Lung (tissue), 11 donors: ENCODE measurements at regions not wholly inside any gene's neighbourhood (a gene's known extent, or its start where the extent isn't known, plus 50 kb on each side); places are given as distances from the start of the nearest gene placed in this dataset.

Source experiments
- ATAC-seq: fragments of 200-7000 bp; cut with Tn5 transposase; one replicate; pipeline ENCODE4 v1.9.1; 2020; ENCODE audit warnings: moderate number of reproducible peaks; ENCODE audit not compliant: insufficient read depth, low FRiP score
- DNase-seq, 3 donors: peaks; one replicate each; pipeline ENCODE4 v3.0.0-alpha.2; 2013 to 2017
- H3K27ac ChIP-seq, 2 donors: one replicate each; pipeline ENCODE4 v1.5.1; 2013; ENCODE audit warnings: mild to moderate bottlenecking in 2 of 2, moderate library complexity in 2 of 2, control low read depth in 1 of 2, inconsistent platforms in 1 of 2, low read depth in 1 of 2, low read length in 1 of 2
- H3K27me3 ChIP-seq, 3 donors: one replicate each; pipeline ENCODE4 v1.5.1; 2013; ENCODE audit warnings: low read length in 2 of 3; ENCODE audit not compliant: control insufficient read depth in 3 of 3, insufficient read depth in 3 of 3
- H3K36me3 ChIP-seq, 4 donors: one replicate each; pipeline ENCODE4 v1.5.1; 2013; ENCODE audit warnings: low read length in 4 of 4, mild to moderate bottlenecking in 1 of 4, moderate library complexity in 1 of 4; ENCODE audit not compliant: control insufficient read depth in 4 of 4, insufficient read depth in 4 of 4
- H3K4me1 ChIP-seq, 5 donors: one replicate each; pipeline ENCODE4 v1.5.1; 2013; ENCODE audit warnings: low read length in 5 of 5, mild to moderate bottlenecking in 2 of 5, moderate library complexity in 1 of 5; ENCODE audit not compliant: control insufficient read depth in 5 of 5, insufficient read depth in 5 of 5
- H3K4me3 ChIP-seq: one replicate; pipeline ENCODE4 v1.5.1; 2013; ENCODE audit warnings: mild to moderate bottlenecking, control low read depth, moderate library complexity
- H3K9ac ChIP-seq, 2 donors: one replicate each; pipeline ENCODE4 v1.5.1; 2013; ENCODE audit warnings: low read length in 2 of 2, control low read depth in 1 of 2; ENCODE audit not compliant: insufficient read depth in 1 of 2
- H3K9me3 ChIP-seq, 4 donors: one replicate each; pipeline ENCODE4 v1.5.1; 2013; ENCODE audit warnings: low read length in 3 of 4, mild to moderate bottlenecking in 1 of 4, moderate library complexity in 1 of 4; ENCODE audit not compliant: control insufficient read depth in 4 of 4, insufficient read depth in 3 of 4
- WGBS, 2 donors: extraction: QIAGEN DNeasy Blood & Tissue Kit; methylation state at CpG; one replicate each; pipeline ENCODE4 v1.1.7; 2013; 5-methylcytosine and 5-hydroxymethylcytosine counted together
- TF ChIP-seq, protein P1 (sequence below): IDR thresholded peaks from 2 replicates; pipeline ENCODE4 v1.5.1; 2012; ENCODE audit warnings: mild to moderate bottlenecking; ENCODE audit errors: control extremely low read depth, extremely low read depth
- donor health status: control.
- donor health status: control.
- donor health status: Bipolar disorder and iron deficiency.
- donor health status: healthy.
- donor health status: DM: yes; HTN: yes; CAD: no.

DNA sequence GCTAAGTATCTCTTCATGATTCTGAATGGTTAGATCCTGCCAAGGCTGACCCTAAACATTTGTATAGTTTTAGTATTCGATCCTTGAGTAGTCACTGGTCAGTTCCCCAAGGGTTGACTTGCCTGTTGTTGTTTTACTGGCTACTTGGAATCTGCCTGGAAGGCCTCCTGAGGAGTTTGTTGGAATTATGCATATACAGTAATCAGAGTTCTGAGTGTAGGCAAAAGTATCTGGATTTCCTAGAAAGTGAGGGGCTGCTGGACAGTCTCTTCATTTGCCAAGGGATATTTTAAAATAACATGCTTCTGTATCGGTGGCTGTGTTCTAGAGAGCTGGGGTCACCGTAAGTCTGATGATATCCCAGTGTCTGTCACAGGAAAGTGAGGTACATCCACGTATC lies 333.2 kb upstream of the C2CD4B start:
- no peak for DNase-seq
- H3K9ac ChIP-seq: no peak overlapping the region
- H3K27me3 ChIP-seq: no peaks in the 10 kb centered on the region
- H3K36me3 ChIP-seq: no peaks in the 10 kb centered on the region
- 85 to 91% methylated on average over 4 of the region's 4 CpGs for WGBS, 2 donors
- no peak for ATAC-seq
- TF ChIP-seq, protein P1, sequence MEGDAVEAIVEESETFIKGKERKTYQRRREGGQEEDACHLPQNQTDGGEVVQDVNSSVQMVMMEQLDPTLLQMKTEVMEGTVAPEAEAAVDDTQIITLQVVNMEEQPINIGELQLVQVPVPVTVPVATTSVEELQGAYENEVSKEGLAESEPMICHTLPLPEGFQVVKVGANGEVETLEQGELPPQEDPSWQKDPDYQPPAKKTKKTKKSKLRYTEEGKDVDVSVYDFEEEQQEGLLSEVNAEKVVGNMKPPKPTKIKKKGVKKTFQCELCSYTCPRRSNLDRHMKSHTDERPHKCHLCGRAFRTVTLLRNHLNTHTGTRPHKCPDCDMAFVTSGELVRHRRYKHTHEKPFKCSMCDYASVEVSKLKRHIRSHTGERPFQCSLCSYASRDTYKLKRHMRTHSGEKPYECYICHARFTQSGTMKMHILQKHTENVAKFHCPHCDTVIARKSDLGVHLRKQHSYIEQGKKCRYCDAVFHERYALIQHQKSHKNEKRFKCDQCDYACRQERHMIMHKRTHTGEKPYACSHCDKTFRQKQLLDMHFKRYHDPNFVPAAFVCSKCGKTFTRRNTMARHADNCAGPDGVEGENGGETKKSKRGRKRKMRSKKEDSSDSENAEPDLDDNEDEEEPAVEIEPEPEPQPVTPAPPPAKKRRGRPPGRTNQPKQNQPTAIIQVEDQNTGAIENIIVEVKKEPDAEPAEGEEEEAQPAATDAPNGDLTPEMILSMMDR: no peak
- no peak overlapping the region for H3K4me3 ChIP-seq
- no peak overlapping the region for H3K27ac ChIP-seq
- peaks cover 0 to 20% (median 0%) of the 10 kb centered on the region in 5 donors for H3K4me1 ChIP-seq
- H3K9me3 ChIP-seq: no peaks in the 10 kb centered on the region

DNA sequence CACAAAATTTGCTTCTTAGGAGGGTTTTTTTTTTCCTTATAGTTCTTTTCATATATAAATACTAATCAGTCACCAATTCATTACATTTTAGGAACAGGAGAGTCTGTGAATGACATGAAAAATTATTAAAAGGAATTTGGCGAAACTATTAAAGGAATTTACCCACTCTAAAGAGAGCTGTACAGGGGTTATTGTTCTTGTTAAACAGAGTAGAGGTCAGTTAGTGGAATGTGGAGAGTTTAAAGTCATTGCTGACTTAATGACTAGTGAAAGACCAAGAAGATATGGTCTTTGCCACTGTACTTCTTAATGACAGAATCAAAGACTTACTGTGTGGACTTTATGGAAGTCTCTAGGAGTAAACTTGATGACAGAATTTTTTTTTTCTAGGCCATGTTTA lies 333.6 kb upstream of the C2CD4B start:
- TF ChIP-seq, protein P1: no peak
- 93 to 96% methylated on average over 1 of the region's 1 CpG for WGBS, 2 donors
- H3K9me3 ChIP-seq: no peaks in the 10 kb centered on the region

DNA sequence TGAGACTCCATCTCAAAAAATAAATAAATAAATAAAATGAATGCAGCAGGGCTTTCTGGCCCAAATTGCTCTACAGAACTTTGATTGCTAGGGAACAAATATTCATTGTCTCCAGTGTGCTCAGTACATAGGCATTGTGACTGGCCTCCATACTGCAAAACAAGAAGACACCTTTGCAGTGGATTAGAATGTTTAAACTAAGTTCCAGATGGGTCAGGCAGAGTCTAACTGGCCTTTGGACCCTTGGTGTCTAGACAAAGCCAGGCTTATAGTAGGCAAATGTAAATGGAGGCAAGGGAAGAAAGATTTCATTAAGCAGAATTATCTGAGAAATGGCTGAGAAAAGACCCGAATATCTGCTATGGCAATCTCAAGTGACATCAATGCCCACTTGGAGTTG lies 335.2 kb upstream of the C2CD4B start:
- 81 to 97% methylated on average over 1 of the region's 1 CpG for WGBS, 2 donors
- no peak for DNase-seq
- Histone ChIP-seq H3K36me3 (no peaks in the 10 kb centered on the region), H3K4me3 (no peak overlapping the region), H3K27me3 (no peaks in the 10 kb centered on the region), H3K27ac (no peak overlapping the region), H3K9me3 (no peaks in the 10 kb centered on the region), H3K9ac (no peak overlapping the region), H3K4me1 (peaks cover 0 to 24% (median 2%) of the 10 kb centered on the region in 5 donors)
- ATAC-seq: no peak
- TF ChIP-seq, protein P1: no peak

More for the DNA sequence above, 333.6 kb upstream of the C2CD4B start:
- Histone ChIP-seq H3K4me3 (no peak overlapping the region), H3K27me3 (no peaks in the 10 kb centered on the region), H3K36me3 (no peaks in the 10 kb centered on the region), H3K9ac (no peak overlapping the region), H3K27ac (no peak overlapping the region), H3K4me1 (peaks cover 0 to 24% (median 2%) of the 10 kb centered on the region in 5 donors)
- no peak for ATAC-seq
- DNase-seq: no peak

DNA sequence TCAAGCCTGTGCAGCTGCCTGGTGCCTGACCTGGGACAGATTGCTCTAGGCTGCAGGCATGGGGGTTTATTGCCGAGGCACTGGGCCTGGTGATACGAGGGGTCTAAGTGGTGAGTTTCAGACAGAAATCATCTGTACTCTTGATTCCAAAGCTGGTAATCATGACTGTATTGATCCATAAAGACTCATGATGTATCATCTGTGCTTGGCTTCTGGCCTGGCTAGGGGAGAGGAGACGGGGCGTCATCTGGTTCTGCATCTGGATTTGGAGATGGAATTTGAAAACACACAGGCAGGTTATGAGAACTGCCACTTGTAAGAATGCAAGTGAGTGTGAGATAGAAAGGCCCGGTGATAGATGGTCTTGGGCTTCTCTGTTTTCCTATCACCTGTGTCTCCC lies 337.4 kb upstream of the C2CD4B start:
- DNase-seq (no peak), ATAC-seq (no peak)
- no peak overlapping the region for H3K27ac ChIP-seq
- no peaks in the 10 kb centered on the region for H3K27me3 ChIP-seq
- WGBS, 2 donors: 95 to 97% methylated on average over 5 of the region's 5 CpGs
- H3K9me3 ChIP-seq: no peaks in the 10 kb centered on the region
- TF ChIP-seq, protein P1: no peak
- no peak overlapping the region for H3K9ac ChIP-seq
- H3K36me3 ChIP-seq: no peaks in the 10 kb centered on the region
- H3K4me3 ChIP-seq: no peak overlapping the region
- H3K4me1 ChIP-seq: peaks cover 8 to 35% (median 15%) of the 10 kb centered on the region in 5 donors
